AG08395 (cell line): ENCODE measurements at regions not wholly inside any gene's neighbourhood (a gene's known extent, or its start where the extent isn't known, plus 50 kb on each side); places are given as distances from the start of the nearest gene placed in this dataset.

Experiments
- DNase-seq: peaks from one replicate; pipeline ENCODE4 v3.0.0; 2012; ENCODE audit warnings: mixed read lengths, low spot score

DNA sequence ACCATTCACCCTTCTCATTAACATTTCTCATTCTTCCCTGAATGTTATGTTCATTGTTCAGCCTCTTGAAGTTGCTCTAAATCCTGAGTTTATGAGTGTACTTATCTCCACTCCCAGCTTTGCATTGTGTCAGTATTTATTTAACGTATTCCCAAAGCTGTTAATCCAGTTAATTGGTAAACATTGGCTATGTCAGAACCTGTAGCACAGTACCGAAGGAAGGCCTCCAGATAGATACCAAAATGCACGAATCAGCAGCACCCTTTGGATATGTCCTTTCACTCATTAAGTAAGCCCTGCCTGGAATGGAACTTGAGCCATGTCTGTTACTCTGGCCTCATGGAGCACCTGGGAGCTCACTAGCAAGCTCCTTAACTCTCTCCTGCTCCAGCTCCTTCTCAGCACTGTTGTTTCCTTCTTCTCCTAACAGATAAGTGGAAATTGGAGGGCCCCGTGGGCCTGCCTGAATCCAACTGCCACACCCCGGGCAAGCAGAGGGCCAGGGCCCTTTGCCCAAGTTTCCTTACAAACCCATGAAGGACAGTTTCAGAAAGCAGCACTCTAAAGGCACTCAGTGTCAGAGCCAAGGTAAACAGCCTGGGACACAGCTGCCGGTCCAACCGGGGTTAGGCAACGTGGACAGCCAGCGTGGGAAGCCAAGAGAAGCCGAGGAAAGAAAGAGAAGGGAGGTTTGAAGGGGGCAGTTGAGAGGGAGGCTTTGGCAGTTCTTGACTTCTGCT is 155.0 kb upstream of the SERP2 start:
- DNase-seq: no peak

DNA sequence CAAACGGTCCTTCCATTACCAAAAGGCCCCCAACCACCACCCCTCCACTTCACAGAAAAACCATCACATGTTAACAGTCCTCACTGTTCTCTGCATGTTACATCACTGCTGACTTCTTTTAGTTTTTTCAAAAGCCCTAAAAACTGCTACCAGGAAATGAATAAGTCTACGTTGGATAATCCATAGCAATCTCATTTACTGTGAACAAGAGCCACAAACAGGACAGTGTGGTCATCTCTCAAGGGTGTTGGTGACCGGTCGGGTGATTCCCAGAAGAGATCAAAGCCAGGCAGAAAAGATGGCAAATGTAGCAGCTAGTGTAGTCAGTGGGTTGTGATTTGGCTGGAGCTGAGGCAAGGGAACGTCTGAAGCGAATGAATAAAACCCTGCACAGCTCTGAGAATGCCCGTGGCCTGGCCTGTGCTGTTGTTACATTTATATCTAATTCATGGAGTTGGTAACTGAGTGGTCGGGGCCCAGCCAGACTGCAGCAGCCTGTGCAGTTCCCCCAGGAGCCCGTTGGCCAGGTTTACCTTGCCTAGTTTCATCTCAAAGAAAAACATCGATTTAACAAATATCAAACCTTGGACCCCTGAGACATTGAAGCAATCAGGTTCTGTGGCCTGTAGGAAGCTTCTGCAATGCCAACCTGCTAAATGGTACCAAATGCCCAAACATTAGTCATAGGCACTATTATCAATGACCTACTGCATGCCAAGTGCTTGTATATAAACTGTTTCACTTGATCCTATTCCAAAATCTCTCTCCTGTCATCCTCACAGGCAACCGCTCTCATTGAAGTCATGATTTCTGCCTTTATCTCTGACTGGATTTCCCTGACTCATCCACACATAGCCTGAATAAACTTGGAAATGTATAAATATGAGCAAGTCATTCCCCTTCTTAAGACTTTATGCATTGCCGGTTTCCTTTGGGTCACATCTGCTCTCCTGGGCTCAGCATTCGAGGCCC is 153.8 kb upstream of the SERP2 start:
- DNase-seq: peak; percentile 7

DNA sequence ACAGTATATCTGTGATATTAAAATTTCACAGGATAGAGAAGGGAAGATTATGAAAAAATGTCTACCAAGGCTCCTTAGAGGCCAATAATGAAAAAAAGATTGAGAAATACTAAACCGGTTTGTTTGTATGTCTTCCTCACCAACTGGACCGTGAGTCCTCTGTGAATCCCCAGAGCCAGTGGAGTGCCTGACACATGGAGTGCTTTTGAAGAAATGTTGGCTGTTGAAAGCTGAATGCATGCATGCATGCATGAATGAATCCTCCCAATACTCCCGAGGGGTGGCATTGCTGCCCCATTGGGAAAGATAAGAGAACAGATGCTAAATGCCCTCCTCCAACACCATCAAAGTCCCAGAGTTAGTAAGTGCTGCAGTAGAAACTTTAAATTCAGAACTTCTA is 152.7 kb upstream of the SERP2 start:
- no peak for DNase-seq

DNA sequence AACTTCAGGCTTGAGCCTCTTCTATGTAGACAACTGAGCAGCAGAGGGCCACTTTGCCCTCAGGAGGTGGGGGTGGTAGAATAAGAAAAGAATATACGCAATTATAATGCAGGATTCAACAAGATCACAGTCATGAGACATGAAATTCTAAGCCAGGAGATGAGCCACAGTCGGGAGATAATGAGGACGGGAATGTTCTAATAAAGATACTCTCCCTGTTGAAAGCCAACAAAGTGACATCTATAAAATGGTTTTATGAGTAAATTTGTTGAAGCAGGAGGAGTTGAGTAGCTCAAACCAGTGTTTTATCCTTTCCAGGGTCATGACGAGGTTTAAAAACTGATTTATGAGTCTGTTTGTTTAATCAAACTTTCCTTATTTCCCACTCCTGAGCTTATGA is 152.0 kb upstream of the SERP2 start:
- no peak for DNase-seq

DNA sequence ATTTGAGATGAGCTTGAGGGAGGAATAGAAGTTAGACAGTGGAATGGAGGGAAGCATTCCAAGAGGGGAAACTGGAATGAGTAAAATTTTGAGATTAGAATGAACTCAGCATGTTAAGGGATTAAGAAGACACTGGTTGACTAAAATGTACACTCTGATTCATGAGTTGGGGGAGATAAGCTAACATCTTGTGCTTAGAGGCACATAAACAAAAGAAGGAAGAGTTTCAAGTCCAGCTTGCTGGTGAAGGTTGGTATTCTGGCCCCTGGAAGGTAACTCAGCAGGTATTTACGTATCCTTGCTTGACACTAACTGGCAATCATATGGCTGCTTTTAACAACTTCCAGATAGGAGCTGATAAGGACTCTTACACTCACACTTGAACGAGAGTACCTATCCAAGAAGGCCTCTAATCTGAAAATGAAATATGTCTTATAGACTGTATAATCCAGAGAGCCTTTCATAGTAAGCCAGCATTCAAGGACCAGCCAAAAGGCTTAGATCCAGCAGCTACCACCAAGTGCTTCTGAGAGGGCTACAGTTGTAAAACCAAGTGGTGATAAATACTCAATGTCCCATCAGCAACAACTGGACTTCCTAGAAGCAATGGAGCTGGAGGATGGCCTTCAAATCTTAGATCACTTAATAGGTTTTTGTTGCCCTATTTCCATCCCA is 149.7 kb upstream of the SERP2 start:
- DNase-seq: no peak

DNA sequence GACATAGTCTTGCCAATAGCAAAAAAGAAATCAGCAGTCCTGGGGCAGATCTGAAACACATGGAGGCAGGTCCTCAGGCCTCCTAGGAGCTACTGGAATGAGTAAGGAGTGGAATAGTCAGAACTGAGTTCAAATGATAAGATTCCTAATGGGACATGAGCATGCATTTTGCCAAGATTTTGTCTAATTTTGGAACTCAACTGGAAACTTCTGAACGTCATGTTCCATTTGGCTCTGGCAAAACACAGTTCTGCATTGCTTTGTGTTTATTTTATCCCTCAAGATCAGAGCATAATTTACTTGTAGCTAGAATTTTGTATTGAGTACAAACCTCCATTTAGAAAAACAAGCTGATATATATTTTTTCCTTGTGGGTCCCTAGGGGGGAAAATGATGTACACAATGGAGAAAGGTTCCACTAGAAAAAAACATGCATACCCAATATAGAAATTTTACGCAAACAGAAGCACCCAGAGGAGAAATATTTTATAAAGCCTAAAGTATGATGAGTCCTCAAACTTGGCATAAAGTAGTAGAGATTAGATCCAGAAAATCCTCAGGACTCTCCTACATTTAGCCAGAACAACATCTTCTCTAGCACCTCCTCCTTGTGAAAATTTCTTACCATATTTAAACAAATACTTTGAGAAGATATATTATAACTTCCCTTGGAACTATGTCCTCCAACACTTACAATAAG is 149.0 kb upstream of the SERP2 start:
- DNase-seq: no peak

DNA sequence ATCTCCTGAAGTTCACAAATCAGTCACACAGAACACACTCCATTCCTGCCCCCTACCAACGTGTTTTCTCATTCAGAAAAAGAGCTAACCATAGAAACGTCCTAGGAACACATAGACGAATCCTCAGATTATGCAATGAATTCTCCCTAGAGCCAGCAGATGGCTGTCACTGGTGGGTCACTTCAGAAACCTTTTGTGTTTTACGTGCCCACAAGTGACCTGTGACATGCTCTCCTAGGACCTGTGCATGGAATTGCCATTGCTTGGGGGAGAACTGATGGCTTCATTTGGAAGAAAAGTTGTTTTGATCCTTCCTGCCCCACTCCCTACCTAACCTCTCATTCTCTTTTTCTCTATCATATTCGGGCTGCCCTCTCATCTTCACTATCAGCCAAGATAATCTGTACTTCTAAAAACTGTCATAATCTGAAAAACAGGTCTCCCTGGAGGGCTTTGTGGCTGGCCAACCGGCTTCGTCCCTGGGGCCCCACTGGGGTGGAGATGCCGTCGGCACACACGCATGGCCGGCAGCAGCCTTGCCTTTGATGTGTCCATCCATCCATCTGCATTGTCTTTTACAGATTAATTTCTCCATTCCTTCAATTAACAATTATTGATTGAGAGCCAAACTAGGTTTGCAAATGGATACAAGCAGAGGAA is 144.1 kb upstream of the SERP2 start:
- DNase-seq: no peak

DNA sequence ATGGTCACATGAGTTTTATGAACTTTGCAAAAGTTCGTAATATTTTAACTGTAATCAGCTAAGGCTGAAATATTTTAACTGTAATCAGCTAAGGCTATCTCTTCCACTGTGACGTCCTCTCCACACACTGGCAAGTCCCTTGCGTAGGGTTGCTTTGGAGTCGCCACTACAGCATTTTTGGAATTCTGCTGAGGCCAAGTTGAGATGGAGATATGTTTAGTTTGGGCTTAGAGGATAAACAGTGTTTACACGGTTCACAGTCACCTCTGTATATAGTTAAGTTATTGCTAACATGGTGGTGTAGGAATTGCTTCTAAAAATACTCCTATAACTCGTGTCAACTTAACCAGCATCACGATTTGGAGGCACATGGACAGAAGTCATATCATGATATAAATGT is 143.6 kb upstream of the SERP2 start:
- no peak for DNase-seq

DNA sequence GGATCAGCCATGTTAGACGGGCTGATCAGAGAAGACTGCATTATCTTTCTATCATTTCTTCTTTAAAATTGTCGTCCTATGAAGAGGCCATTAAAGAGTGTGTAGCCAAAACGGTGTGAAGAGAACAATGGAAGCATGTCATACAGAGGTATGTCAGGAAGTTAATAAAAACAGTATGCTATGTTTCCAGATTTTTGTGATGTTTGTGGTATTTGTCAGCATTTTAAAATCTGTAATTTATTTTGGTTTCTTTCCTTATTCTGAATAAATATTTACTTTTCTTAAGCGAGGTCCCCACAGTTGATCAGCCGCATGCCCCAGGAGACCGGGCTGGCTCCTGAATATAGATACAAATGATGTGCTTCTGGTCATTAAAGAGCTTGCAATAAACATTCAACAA is 142.9 kb upstream of the SERP2 start:
- DNase-seq: no peak

DNA sequence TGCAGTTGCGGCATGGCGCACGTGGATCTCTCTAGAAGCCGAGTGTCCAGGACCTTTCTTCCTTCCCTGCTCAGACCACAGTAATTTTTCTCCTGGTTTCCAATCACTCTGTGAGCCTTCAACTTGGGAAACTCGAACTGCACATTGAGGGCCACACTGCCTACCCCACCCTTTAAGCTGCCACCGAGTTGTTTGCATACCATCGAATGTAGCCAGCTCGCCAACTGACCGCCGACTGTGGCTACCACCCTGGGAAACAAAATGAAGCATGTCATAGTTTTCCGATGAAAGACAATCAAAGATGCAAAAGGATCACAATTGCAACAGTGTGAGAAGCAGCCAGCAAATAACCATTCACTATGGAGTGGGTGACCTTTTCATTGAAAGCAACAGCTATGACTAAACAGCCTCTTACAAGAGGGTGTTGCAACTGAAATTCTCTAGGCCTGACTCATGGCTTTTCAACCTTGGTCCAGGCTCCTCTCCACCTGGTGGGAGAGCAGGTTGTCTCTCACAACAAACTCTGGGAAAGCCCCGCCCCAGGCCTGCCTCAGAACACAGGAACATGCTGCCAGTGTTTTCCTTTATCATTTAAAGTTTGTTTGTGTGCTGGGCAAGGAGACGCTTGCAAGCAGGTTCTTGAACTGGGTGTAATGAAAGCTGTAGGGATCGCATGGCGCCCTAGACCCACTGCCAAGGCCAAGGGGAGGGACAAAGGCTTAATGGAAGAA is 141.7 kb upstream of the SERP2 start:
- peak; percentile 86 for DNase-seq

DNA sequence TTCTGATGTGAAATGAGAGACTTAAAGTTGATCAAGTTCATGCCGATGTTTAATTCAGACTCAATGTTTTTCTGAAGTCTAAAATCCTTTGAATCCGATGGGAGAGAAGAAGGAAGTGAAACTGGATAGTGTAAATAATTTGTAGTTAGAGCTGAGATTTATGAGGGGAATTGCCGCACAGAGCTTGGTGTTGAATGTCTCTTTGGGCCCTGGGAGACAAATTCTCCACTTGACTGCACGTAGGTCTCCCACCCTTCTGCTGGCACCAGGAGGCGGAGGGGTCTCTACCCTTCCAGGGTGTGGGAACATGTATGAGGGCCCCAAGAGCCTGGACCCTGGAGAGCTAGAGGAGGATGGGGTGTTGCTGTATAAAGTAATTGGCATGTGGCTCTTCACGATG is 140.8 kb upstream of the SERP2 start:
- no peak for DNase-seq

DNA sequence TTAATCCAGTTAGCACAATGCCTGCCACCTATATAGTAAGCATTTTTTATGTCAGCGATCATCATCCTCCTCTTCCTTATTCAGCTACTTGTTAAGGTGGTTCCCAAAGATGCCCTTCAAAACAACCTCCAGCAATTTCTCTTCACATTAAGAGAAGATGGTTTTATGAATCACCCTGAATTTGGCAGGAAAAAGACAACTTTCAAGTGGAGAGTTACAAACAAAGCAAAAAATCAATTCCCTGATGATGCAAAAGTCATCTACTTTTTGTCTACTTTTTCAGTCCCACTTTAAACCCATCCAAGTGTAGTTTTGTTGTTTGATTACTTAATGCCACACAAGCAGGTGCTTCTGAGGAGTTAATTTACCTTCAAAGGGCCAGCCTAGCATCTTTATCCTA is 139.1 kb upstream of the SERP2 start:
- no peak for DNase-seq

DNA sequence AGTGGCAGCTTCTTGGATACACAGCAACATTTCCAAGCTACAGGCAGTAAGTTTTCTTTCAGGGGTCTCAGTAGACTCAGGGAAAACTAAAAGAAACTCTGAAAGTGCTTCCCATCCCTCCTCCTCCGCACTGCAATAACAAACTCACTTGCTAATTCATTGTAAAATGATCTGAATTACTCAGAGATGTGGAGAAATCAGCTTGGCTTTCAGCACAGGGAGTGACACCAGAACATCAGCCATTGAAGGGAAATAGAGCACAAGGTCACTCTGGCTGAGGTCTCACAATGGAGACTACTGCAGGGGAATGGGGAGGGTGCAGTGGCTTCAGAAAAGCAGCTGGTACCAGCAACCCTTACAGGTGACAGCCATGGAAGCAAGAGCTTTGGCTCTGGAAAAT is 137.3 kb upstream of the SERP2 start:
- DNase-seq: no peak

DNA sequence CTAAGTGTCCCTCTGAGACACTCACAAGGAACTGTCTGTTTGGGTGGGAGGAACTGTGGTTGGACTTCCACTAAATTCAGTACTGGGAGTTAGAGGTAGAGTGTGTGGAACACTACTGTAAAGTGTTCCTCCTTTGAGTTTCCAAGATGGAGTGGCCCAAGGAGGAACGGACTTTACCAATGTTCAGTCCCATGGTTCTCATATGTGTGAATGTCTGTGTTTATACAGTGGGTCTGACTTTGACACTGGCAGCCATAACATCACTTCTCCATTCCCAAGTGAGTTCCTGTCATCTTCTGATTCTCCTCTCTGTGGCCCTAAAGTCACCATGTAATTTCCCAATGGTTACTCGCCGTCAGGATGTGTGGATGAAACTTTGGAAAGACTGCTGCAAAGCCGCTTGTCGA is 136.8 kb upstream of the SERP2 start:
- no peak for DNase-seq

DNA sequence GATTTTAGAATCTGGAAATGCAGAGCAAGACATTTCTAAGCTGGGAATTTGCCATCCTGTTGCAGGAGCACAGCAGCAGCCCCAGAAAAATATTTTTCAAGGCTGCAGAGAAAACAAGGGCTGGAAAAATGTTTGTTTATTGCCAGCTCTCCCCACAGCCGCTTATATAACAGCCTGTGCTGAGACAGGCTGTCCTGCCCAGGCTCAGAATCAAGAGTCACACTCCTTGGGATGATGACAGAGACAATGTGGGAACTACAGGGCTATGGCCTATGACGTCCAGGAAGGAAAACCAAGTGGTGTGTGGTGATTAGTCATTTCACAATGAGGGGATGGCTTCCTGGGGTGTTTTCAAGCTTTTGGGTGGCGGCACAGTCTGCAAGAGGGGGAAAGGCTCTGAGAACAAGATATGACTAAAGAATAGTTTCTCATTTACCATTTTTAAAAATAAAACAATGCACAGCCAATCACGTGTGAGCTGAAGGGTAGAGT is 136.3 kb upstream of the SERP2 start:
- DNase-seq: peak; percentile 94

DNA sequence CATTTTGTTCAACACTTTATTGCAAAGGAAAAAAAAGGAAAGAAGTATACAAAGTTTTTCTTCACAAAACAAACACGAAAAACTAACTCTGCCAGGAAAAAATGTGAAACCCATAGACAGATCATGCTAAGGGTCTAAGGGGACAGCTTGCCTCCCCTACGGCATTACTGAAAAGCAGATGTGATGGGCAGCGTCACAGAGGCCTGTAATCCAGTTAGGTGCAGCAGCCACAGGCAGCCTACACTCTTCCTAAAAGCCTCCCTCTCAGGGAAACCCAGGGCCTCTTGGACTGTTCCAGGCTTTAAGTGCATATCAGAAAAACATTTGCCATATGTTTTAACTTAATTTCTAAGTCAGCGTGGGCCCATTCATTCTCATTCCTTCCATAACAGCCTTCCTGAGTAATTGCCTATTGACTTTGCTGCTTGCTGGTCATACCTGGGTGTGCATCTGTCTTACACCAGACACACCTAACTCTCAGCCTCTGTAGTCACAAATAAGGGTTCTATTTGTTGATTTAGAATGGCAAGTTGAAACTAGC is 135.7 kb upstream of the SERP2 start:
- DNase-seq: peak; percentile 25

DNA sequence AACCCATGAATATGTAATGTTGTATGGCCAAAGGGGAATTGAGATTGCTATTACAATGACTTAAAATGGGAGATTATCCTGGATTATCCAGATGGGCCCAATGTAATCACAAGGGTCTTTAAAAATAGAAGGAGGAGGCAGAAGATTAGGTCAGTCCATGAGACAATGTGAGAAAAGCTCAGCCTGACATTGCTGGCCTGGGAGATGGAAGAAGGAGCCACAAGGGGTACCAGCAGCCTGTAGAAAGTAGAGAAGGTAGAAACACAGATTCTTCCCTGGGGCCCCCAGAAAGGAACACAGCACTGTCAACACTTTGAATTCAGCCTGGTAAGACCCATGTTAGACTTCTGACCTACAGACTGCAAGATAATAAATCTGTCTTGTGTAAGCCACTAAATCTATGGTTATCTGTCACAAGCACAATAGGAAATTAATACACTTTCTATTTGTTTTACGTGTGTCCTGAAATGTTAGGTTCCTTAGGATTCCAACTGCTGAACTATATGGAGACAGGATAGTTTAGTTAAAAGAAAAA is 132.9 kb upstream of the SERP2 start:
- no peak for DNase-seq

DNA sequence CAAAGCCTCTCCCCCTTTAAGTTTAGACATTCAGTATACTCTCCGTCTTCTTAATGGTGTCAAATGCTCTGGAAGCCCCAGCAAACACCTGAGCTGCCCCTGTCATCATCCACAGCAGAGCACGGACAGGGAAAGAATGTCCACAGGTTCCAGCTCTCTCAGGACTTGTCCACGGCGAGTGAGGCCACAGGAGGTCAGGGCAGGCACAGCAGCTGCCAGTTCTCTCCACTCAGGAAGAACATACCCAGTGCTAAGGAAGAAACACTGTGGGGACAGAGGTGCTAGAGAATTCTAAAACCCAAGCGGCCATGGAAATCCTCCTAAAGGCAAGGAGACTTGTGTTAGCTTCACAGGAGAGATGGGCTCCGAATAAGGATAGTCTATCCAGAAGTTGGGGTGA is 132.0 kb upstream of the SERP2 start:
- DNase-seq: no peak

DNA sequence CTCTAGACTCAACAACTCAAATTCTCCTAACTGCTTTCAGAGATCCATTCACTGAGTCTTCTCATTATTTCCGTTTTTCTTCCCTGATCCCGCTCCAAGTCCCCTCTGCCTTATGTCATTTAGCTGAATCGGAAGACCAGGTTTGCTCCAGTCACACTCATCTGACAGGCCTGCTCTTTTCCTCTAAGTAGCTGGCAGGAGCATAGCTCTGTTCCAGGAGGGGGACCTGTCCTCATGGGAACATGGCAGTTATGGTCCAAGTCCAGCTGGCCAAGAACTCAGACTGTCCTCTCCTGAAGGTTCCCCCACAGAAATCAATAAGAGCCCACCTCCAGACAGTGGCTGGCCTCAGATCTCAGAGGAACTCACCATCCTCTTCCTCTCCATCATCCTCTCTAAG is 130.9 kb upstream of the SERP2 start:
- no peak for DNase-seq

DNA sequence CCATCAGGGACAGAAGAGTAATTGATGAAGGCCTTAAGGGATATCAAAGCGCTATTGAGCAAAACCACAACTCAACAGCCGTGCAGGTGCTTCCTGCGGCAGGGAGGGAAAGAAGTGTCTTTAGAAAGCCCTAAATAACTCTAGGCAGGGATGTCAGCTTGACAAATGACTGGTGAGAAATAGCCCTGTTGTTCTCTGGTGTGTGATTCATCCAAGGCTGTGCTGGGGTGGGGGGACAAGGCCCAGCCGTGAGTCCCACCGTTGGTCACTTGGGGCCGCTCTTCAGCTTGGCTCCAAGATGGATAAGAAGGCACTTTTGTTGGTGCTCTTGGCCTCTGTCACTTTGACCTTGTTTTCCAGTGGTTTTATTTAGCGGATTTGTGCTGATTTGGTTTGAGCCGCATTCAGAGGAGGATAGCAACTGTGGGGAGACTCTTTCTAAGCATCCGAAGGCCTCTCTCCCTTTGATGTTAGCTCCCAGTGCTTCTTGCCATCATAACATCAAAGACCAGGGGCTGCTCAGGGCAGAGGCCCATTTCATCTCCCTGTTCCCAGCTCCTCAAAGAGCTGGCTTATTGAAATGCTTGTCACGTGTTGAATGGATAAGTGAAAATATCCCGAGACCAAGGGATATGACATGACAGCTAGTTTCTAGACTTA is 130.3 kb upstream of the SERP2 start:
- peak; percentile 17 for DNase-seq
